ENCODE measurements at regions not wholly inside any gene's neighbourhood (a gene's known extent, or its start where the extent isn't known, plus 50 kb on each side); places are given as distances from the start of the nearest gene placed in this dataset.

GRCh38 chr12:42945927-42946326 lies 356.4 kb upstream of the PRICKLE1 start:
- no peak for DNase-seq (ENCODE audit: low spot score)
- Histone ChIP-seq H3K36me3 (no peaks in the 10 kb centered on the region), H3K9me3 (peaks cover 0 to 32% of the 10 kb centered on the region in 2 donors), H3K4me3 (no peak overlapping the region), H3K4me1 (no peaks in the 10 kb centered on the region), H3K27me3 (no peaks in the 10 kb centered on the region), H3K27ac (no peak overlapping the region)
- no peak for TF ChIP-seq CTCF (IDR thresholded peaks at IDR 0.05)

- no peak for TF ChIP-seq CTCF (IDR thresholded peaks at IDR 0.05)
- H3K27me3 ChIP-seq, result no peaks in the 10 kb centered on the region
- no peaks in the 10 kb centered on the region for H3K4me1 ChIP-seq
- H3K4me3 ChIP-seq, result no peak overlapping the region
- H3K36me3 ChIP-seq, result no peaks in the 10 kb centered on the region
- no peak for DNase-seq (ENCODE audit: low spot score)
- peaks cover 0 to 33% of the 10 kb centered on the region in 2 donors for H3K9me3 ChIP-seq
- no peak overlapping the region for H3K27ac ChIP-seq
Measured at GRCh38 chr12:42944516-42944915, 355.0 kb upstream of the PRICKLE1 start.

- Histone ChIP-seq H3K36me3 (no peaks in the 10 kb centered on the region), H3K4me3 (no peak overlapping the region), H3K27ac (no peak overlapping the region), H3K4me1 (no peaks in the 10 kb centered on the region), H3K27me3 (no peaks in the 10 kb centered on the region), H3K9me3 (peaks cover 0 to 22% of the 10 kb centered on the region in 2 donors)
- TF ChIP-seq CTCF (IDR thresholded peaks at IDR 0.05), result no peak
- no peak for DNase-seq (ENCODE audit: low spot score)
Measured at GRCh38 chr12:42936991-42937390, 347.4 kb upstream of the PRICKLE1 start.

GRCh38 chr12:42936260-42936659 lies 346.7 kb upstream of the PRICKLE1 start:
- H3K4me3 ChIP-seq, result no peak overlapping the region

GRCh38 chr12:42935756-42936155 lies 346.2 kb upstream of the PRICKLE1 start:
- Histone ChIP-seq H3K27ac (no peak overlapping the region), H3K9me3 (peaks cover 0 to 10% of the 10 kb centered on the region in 2 donors), H3K4me3 (no peak overlapping the region), H3K36me3 (no peaks in the 10 kb centered on the region), H3K27me3 (no peaks in the 10 kb centered on the region), H3K4me1 (no peaks in the 10 kb centered on the region)
- DNase-seq (ENCODE audit: low spot score), result no peak
- TF ChIP-seq CTCF (IDR thresholded peaks at IDR 0.05), result no peak

More at GRCh38 chr12:42936260-42936659, 346.7 kb upstream of the PRICKLE1 start:
- no peaks in the 10 kb centered on the region for H3K36me3 ChIP-seq
- H3K27me3 ChIP-seq, result no peaks in the 10 kb centered on the region
- H3K9me3 ChIP-seq, result peaks cover 0 to 14% of the 10 kb centered on the region in 2 donors
- DNase-seq (ENCODE audit: low spot score), result no peak
- H3K4me1 ChIP-seq, result no peaks in the 10 kb centered on the region
- H3K27ac ChIP-seq, result no peak overlapping the region
- no peak for TF ChIP-seq CTCF (IDR thresholded peaks at IDR 0.05)

- no peaks in the 10 kb centered on the region for H3K36me3 ChIP-seq
- no peaks in the 10 kb centered on the region for H3K4me1 ChIP-seq
- no peak overlapping the region for H3K4me3 ChIP-seq
- H3K9me3 ChIP-seq, result peaks cover 0 to 10% of the 10 kb centered on the region in 2 donors
- no peak overlapping the region for H3K27ac ChIP-seq
- no peak for TF ChIP-seq CTCF (IDR thresholded peaks at IDR 0.05)
- H3K27me3 ChIP-seq, result no peaks in the 10 kb centered on the region
- no peak for DNase-seq (ENCODE audit: low spot score)
Measured at GRCh38 chr12:42935090-42935489, 345.5 kb upstream of the PRICKLE1 start.
